HL-60 (cell line): ENCODE measurements at regions not wholly inside any gene's neighbourhood (a gene's known extent, or its start where the extent isn't known, plus 50 kb on each side); places are given as distances from the start of the nearest gene placed in this dataset.

Source experiments
- CTCF ChIP-seq: IDR thresholded peaks from one replicate; pipeline ENCODE4 v1.5.1; 2011; ENCODE audit warnings: low read length, control low read depth, inconsistent platforms; ENCODE audit not compliant: insufficient read depth
- POLR2AphosphoS5 ChIP-seq: IDR thresholded peaks from 2 replicates; pipeline ENCODE4 v1.6.1; 2012; ENCODE audit warnings: low read depth
- REST ChIP-seq: IDR thresholded peaks from 2 replicates; pipeline ENCODE4 v1.6.1; 2012; ENCODE audit warnings: low read depth; ENCODE audit not compliant: insufficient replicate concordance
- SPI1 ChIP-seq: IDR thresholded peaks from 2 replicates; pipeline ENCODE4 v1.6.1; 2012; ENCODE audit warnings: low read depth, mild to moderate bottlenecking, borderline replicate concordance

DNA sequence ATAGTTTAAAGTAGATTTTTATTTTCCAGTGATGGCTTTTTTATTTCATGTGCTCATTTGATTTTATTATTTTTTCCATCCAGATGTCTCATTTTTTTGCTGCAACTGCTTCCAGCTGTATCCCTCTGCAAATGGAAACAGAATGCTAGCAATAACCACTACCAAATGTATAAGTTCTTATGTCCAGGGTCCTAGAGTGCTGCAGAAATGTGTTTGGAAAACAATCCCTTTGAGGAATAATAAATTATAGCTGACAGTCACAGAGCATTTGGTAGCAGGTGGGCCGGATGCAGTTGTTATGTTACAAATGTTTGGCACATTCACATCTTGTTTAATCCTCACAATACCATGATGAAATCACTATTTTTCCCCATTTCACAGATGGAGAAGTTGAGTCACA, 300.7 kb upstream of the PDGFD start:
- no peak for TF ChIP-seq SPI1
- no peak for TF ChIP-seq CTCF
- TF ChIP-seq POLR2AphosphoS5 = no peak
- no peak for TF ChIP-seq REST
